ENCODE measurements at regions not wholly inside any gene's neighbourhood (a gene's known extent, or its start where the extent isn't known, plus 50 kb on each side); places are given as distances from the start of the nearest gene placed in this dataset.
"Not testable (repeated sequence)": the region's sequence is repeated elsewhere in the genome, so short reads cannot be mapped to it uniquely, and the experiment has no call there.

GRCh38 chr16:13385156-13386040 lies 484.0 kb downstream of the SHISA9 start:
- TF ChIP-seq, protein P1, sequence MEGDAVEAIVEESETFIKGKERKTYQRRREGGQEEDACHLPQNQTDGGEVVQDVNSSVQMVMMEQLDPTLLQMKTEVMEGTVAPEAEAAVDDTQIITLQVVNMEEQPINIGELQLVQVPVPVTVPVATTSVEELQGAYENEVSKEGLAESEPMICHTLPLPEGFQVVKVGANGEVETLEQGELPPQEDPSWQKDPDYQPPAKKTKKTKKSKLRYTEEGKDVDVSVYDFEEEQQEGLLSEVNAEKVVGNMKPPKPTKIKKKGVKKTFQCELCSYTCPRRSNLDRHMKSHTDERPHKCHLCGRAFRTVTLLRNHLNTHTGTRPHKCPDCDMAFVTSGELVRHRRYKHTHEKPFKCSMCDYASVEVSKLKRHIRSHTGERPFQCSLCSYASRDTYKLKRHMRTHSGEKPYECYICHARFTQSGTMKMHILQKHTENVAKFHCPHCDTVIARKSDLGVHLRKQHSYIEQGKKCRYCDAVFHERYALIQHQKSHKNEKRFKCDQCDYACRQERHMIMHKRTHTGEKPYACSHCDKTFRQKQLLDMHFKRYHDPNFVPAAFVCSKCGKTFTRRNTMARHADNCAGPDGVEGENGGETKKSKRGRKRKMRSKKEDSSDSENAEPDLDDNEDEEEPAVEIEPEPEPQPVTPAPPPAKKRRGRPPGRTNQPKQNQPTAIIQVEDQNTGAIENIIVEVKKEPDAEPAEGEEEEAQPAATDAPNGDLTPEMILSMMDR (IDR thresholded peaks at IDR 0.05; ENCODE audit: borderline replicate concordance, extremely low read depth, low read length, poor library complexity, severe bottlenecking), result not testable (repeated sequence)
- TF ChIP-seq EZH2 (IDR thresholded peaks at IDR 0.05; ENCODE audit: borderline replicate concordance, low read depth, low read length, severe bottlenecking), result not testable (repeated sequence)
